ENCODE measurements at regions not wholly inside any gene's neighbourhood (a gene's known extent, or its start where the extent isn't known, plus 50 kb on each side); places are given as distances from the start of the nearest gene placed in this dataset.

DNA sequence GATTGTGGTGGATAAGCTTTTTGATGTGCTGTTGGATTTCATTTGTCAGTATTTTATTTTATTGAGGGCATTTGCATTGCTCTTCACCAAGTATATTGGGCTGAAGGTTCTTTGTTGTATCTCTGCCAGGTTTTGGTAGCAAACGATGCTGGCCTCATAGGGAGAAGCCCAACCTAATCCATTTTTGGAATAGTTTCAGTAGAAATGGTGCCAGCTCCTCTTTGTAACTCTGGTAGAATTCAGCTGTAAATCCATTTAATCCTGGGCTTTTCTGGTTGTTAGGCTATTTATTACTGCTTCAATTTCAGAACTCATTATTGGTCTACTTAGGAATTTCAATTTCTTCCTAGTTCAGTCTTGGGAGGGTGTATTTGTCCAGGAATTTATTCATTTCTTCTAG is 309.8 kb upstream of the SETBP1 start:
- no peaks in the 10 kb centered on the region for H3K36me3 ChIP-seq (ENCODE audit: control insufficient read depth, insufficient read depth, low read length)
- no peak overlapping the region for H3K4me3 ChIP-seq (ENCODE audit: low read length)
- H3K9ac ChIP-seq (ENCODE audit: extremely low read depth, low read length, poor library complexity, severe bottlenecking), result no peak overlapping the region
- Mint-ChIP-seq H3K27ac (no peak overlapping the region), H3K4me1 (no peaks in the 10 kb centered on the region), H3K36me3 (ENCODE audit: low read depth) (no peaks in the 10 kb centered on the region), H3K4me3 (no peak overlapping the region), H3K27me3 (ENCODE audit: insufficient read depth) (no peaks in the 10 kb centered on the region), H3K9me3 (peaks cover 18% of the 10 kb centered on the region)
- no peak overlapping the region for H3K27ac ChIP-seq (ENCODE audit: low read depth, low read length)
- H3K9me3 ChIP-seq (ENCODE audit: control insufficient read depth, low read length), result peaks cover 24% of the 10 kb centered on the region
- 96 to 100% methylated on average over 1 of the region's 1 CpG for WGBS, 2 experiments (ENCODE audit: insufficient coverage in 1 of 2, insufficient read length in 1 of 2)
- DNase-seq, result no peak
- no peaks in the 10 kb centered on the region for H3K4me1 ChIP-seq (ENCODE audit: control insufficient read depth, insufficient read depth, low read length)
- no peak for TF ChIP-seq CTCF (conservative IDR thresholded peaks at IDR 0.05)
- H3K27me3 ChIP-seq (ENCODE audit: control insufficient read depth, insufficient read depth, low read length, poor library complexity, severe bottlenecking), result no peaks in the 10 kb centered on the region

DNA sequence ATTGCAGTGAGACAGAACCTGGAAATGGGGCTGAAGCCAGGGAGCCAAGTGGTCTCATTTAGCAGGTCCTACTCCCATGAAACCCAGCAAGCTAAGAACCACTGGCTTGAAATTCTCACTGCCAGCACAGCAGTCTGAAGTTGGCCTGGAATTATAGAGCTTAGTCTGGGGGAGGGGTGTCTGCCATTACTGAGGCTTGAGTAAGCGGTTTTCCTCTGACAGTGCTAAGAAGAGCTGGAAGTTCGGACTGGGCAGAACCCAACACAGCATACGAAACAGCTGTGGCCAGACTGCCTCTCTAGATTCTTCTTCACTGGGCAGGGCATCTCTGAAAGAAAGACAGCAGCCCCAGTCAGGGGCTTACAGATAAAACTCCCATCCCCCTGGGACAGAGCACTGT is 305.7 kb upstream of the SETBP1 start:
- no peak overlapping the region for H3K4me3 ChIP-seq (ENCODE audit: low read length)
- Mint-ChIP-seq H3K27ac (no peak overlapping the region), H3K27me3 (ENCODE audit: insufficient read depth) (no peaks in the 10 kb centered on the region), H3K9me3 (peaks cover 17% of the 10 kb centered on the region), H3K36me3 (ENCODE audit: low read depth) (no peaks in the 10 kb centered on the region), H3K4me3 (no peak overlapping the region), H3K4me1 (no peaks in the 10 kb centered on the region)
- no peaks in the 10 kb centered on the region for H3K4me1 ChIP-seq (ENCODE audit: control insufficient read depth, insufficient read depth, low read length)
- no peaks in the 10 kb centered on the region for H3K36me3 ChIP-seq (ENCODE audit: control insufficient read depth, insufficient read depth, low read length)
- no peaks in the 10 kb centered on the region for H3K27me3 ChIP-seq (ENCODE audit: control insufficient read depth, insufficient read depth, low read length, poor library complexity, severe bottlenecking)
- no peak overlapping the region for H3K27ac ChIP-seq (ENCODE audit: low read depth, low read length)
- no peak for TF ChIP-seq CTCF (conservative IDR thresholded peaks at IDR 0.05)
- H3K9me3 ChIP-seq (ENCODE audit: control insufficient read depth, low read length), result peaks cover 19% of the 10 kb centered on the region
- 90 to 100% methylated on average over 3 of the region's 3 CpGs for WGBS, 2 experiments (ENCODE audit: insufficient coverage in 1 of 2, insufficient read length in 1 of 2)
- DNase-seq, result no peak
- no peak overlapping the region for H3K9ac ChIP-seq (ENCODE audit: extremely low read depth, low read length, poor library complexity, severe bottlenecking)

DNA sequence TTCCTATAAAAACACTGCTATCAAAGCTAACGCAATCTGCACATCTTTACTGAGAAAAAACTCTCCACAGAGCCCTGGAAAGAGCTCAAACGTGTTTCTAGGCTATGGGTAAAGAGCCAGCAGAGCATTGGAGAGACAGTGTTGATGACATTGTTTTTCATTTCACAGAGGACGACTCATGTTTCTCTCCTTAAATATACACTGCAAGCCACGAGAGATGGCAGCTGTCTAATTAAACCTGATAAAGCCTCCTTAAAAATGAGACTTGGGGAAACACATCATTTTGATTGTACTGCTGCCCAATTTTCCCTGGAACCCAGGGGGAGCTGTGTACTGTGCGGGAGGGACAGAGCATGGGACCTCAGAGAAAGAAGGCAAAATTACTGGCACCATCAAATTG is 294.3 kb upstream of the SETBP1 start:
- Mint-ChIP-seq H3K27ac (no peak overlapping the region), H3K27me3 (ENCODE audit: insufficient read depth) (no peaks in the 10 kb centered on the region), H3K36me3 (ENCODE audit: low read depth) (no peaks in the 10 kb centered on the region), H3K4me1 (peaks cover 2% of the 10 kb centered on the region), H3K9me3 (no peaks in the 10 kb centered on the region), H3K4me3 (no peak overlapping the region)
- Histone ChIP-seq H3K27me3 (ENCODE audit: control insufficient read depth, insufficient read depth, low read length, poor library complexity, severe bottlenecking) (no peaks in the 10 kb centered on the region), H3K27ac (ENCODE audit: low read depth, low read length) (no peak overlapping the region), H3K4me1 (ENCODE audit: control insufficient read depth, insufficient read depth, low read length) (peaks cover 5% of the 10 kb centered on the region), H3K9me3 (ENCODE audit: control insufficient read depth, low read length) (no peaks in the 10 kb centered on the region), H3K9ac (ENCODE audit: extremely low read depth, low read length, poor library complexity, severe bottlenecking) (no peak overlapping the region), H3K36me3 (ENCODE audit: control insufficient read depth, insufficient read depth, low read length) (no peaks in the 10 kb centered on the region), H3K4me3 (ENCODE audit: low read length) (no peak overlapping the region)
- DNase-seq, result no peak
- 87 to 95% methylated on average over 3 to 5 of the region's 5 CpGs for WGBS, 2 experiments (ENCODE audit: insufficient coverage in 1 of 2, insufficient read length in 1 of 2)
- no peak for TF ChIP-seq CTCF (conservative IDR thresholded peaks at IDR 0.05)

Data from endodermal cell (in vitro differentiated cells).